Tibial nerve (tissue), 3 donors: ENCODE measurements at regions not wholly inside any gene's neighbourhood (a gene's known extent, or its start where the extent isn't known, plus 50 kb on each side); places are given as distances from the start of the nearest gene placed in this dataset.

Source experiments
- POLR2A ChIP-seq, 2 donors: fragments of 450-650 bp; IDR thresholded peaks; one replicate each; pipeline ENCODE4 v1.6.1; 2017; ENCODE audit warnings: antibody characterized with exemption in 2 of 2, mild to moderate bottlenecking in 2 of 2, moderate library complexity in 2 of 2
- TF ChIP-seq, protein P1 (sequence below), 5 experiments: fragments of 200-600 bp in 3 of 5; fragments of 450-650 bp in 2 of 5; sonication (generic) in 3 of 5; IDR thresholded peaks; one replicate each; pipeline ENCODE4 v1.5.1; 2016 to 2019; ENCODE audit warnings: antibody characterized with exemption in 5 of 5, mild to moderate bottlenecking in 3 of 5, moderate library complexity in 2 of 5

DNA sequence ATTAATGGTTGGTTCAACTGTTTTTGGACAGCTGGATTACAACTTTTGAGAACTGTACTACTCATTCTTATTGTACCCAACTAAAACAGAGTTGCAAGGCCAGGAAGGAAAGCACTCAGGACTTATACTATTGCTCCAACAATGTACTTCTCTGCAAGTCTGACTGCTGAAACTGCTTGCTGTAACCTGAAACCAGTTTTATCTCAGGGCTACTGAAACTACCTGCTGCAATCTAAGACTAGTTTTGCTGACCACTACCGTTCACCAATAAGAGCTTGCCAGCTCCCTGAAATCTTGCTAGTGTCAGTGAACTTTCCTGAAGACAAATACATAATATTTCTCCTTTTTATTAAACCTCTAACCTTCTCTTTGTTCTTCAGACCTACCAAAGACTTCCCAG, 157.3 kb downstream of the CDCA7 start:
- TF ChIP-seq, protein P1, sequence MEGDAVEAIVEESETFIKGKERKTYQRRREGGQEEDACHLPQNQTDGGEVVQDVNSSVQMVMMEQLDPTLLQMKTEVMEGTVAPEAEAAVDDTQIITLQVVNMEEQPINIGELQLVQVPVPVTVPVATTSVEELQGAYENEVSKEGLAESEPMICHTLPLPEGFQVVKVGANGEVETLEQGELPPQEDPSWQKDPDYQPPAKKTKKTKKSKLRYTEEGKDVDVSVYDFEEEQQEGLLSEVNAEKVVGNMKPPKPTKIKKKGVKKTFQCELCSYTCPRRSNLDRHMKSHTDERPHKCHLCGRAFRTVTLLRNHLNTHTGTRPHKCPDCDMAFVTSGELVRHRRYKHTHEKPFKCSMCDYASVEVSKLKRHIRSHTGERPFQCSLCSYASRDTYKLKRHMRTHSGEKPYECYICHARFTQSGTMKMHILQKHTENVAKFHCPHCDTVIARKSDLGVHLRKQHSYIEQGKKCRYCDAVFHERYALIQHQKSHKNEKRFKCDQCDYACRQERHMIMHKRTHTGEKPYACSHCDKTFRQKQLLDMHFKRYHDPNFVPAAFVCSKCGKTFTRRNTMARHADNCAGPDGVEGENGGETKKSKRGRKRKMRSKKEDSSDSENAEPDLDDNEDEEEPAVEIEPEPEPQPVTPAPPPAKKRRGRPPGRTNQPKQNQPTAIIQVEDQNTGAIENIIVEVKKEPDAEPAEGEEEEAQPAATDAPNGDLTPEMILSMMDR (IDR thresholded peaks at IDR 0.05) = no peak
- TF ChIP-seq POLR2A (IDR thresholded peaks at IDR 0.05) = no peak
